DND-41 (cell line): ENCODE measurements at regions not wholly inside any gene's neighbourhood (a gene's known extent, or its start where the extent isn't known, plus 50 kb on each side); places are given as distances from the start of the nearest gene placed in this dataset.

Experiments
- ATAC-seq: fragments of 200-7000 bp; cut with Tn5 transposase; 3 replicates; pipeline ENCODE4 v1.9.1; 2021; ENCODE audit warnings: low read depth; ENCODE audit not compliant: insufficient read depth
- DNase-seq: peaks from one replicate; pipeline ENCODE4 v3.0.0-alpha.2; 2020
- H2AFZ ChIP-seq: 2 replicates; pipeline ENCODE4 v1.6.0; 2012; ENCODE audit warnings: low read depth, low read length
- H3K27ac ChIP-seq: 2 replicates; pipeline ENCODE4 v1.5.1; 2012; ENCODE audit warnings: low read length, inconsistent platforms
- H3K27me3 ChIP-seq: fragments of 200-600 bp; sonication (generic); 2 replicates; pipeline ENCODE4 v1.6.0; 2012; ENCODE audit warnings: low read length, mild to moderate bottlenecking, inconsistent platforms; ENCODE audit not compliant: insufficient read depth, poor library complexity
- H3K36me3 ChIP-seq: 2 replicates; pipeline ENCODE4 v1.5.1; 2012; ENCODE audit warnings: low read length, inconsistent platforms; ENCODE audit not compliant: insufficient read depth
- H3K4me1 ChIP-seq: 2 replicates; pipeline ENCODE4 v1.5.1; 2012; ENCODE audit warnings: mild to moderate bottlenecking, low read length; ENCODE audit not compliant: insufficient read depth
- H3K4me2 ChIP-seq: 2 replicates; pipeline ENCODE4 v1.6.0; 2012; ENCODE audit warnings: mild to moderate bottlenecking, moderate library complexity, low read length, inconsistent platforms; ENCODE audit not compliant: insufficient read depth
- H3K4me3 ChIP-seq, 2 experiments: fragments of 200-600 bp in 1 of 2; shearing (Covaris generic) in 1 of 2; 2 replicates each; pipeline ENCODE4 v1.5.1; 2012 to 2016; ENCODE audit warnings: inconsistent platforms in 2 of 2, low read length in 2 of 2, mild to moderate bottlenecking in 2 of 2, low read depth in 1 of 2, moderate library complexity in 1 of 2
- H3K79me2 ChIP-seq: 2 replicates; pipeline ENCODE4 v1.6.0; 2012; ENCODE audit warnings: low read length, inconsistent platforms; ENCODE audit not compliant: insufficient read depth
- H3K9ac ChIP-seq: 2 replicates; pipeline ENCODE4 v1.6.0; 2012; ENCODE audit warnings: low read depth, mild to moderate bottlenecking, inconsistent platforms, low read length, moderate library complexity
- H3K9me3 ChIP-seq: 2 replicates; pipeline ENCODE4 v1.5.1; 2012; ENCODE audit warnings: low read length, moderate library complexity, mild to moderate bottlenecking, inconsistent platforms; ENCODE audit not compliant: insufficient read depth, severe bottlenecking
- H4K20me1 ChIP-seq: 2 replicates; pipeline ENCODE4 v1.6.0; 2012; ENCODE audit warnings: low read length; ENCODE audit not compliant: insufficient read depth
- EZH2 ChIP-seq: IDR thresholded peaks from 3 replicates; pipeline ENCODE4 v1.6.1; 2012; ENCODE audit warnings: borderline replicate concordance, low read depth, mild to moderate bottlenecking, moderate library complexity, low read length, inconsistent platforms; ENCODE audit not compliant: severe bottlenecking
- TF ChIP-seq, protein P1 (sequence below): IDR thresholded peaks from 2 replicates; pipeline ENCODE4 v1.5.1; 2012; ENCODE audit warnings: borderline replicate concordance, low read length, moderate library complexity, mild to moderate bottlenecking; ENCODE audit not compliant: poor library complexity, severe bottlenecking; ENCODE audit errors: extremely low read depth

DNA sequence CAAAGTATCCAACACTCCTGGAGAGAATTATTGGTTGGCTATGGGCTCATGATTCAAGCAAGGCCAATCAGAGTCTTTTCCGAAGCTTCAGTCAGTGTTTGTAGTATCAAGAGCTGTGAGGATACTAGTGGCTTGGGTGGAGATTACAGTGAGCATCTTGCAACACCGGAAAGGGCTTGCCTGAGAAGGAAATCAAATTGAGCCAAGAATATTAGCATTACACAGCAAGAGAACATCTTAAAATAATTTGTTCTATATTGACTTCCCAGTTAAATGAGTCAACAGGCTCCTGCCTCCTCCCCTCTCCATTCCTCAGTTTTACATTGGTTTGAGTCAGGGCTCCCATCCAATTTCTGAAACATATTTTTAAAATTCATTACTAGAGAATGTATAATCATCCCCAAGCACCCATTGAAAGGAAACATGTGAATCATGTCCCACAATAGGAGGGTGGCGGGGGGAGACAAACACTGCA lies 127.4 kb downstream of the ELAPOR2 start:
- ATAC-seq (no peak), DNase-seq (no peak)
- peaks cover 2% of the 10 kb centered on the region for H3K27me3 ChIP-seq
- no peak overlapping the region for H3K4me3 ChIP-seq
- no peaks in the 10 kb centered on the region for H3K36me3 ChIP-seq
- H3K27ac ChIP-seq = no peak overlapping the region
- no peaks in the 10 kb centered on the region for H4K20me1 ChIP-seq
- H3K4me1 ChIP-seq = no peaks in the 10 kb centered on the region
- H3K4me2 ChIP-seq = no peak overlapping the region
- TF ChIP-seq EZH2 = no peak
- TF ChIP-seq, protein P1, sequence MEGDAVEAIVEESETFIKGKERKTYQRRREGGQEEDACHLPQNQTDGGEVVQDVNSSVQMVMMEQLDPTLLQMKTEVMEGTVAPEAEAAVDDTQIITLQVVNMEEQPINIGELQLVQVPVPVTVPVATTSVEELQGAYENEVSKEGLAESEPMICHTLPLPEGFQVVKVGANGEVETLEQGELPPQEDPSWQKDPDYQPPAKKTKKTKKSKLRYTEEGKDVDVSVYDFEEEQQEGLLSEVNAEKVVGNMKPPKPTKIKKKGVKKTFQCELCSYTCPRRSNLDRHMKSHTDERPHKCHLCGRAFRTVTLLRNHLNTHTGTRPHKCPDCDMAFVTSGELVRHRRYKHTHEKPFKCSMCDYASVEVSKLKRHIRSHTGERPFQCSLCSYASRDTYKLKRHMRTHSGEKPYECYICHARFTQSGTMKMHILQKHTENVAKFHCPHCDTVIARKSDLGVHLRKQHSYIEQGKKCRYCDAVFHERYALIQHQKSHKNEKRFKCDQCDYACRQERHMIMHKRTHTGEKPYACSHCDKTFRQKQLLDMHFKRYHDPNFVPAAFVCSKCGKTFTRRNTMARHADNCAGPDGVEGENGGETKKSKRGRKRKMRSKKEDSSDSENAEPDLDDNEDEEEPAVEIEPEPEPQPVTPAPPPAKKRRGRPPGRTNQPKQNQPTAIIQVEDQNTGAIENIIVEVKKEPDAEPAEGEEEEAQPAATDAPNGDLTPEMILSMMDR = no peak
- H3K9ac ChIP-seq = no peak overlapping the region
- H2AFZ ChIP-seq = no peak overlapping the region
- H3K9me3 ChIP-seq = no peaks in the 10 kb centered on the region
- H3K79me2 ChIP-seq = no peaks in the 10 kb centered on the region

GRCh38 chr7:86931439-86931838 lies 128.0 kb downstream of the ELAPOR2 start:
- H3K9ac ChIP-seq = no peak overlapping the region
- no peak for TF ChIP-seq EZH2
- TF ChIP-seq, protein P1 = no peak
- no peak overlapping the region for H3K27ac ChIP-seq
- H3K4me1 ChIP-seq = no peaks in the 10 kb centered on the region
- H3K9me3 ChIP-seq = no peaks in the 10 kb centered on the region
- H4K20me1 ChIP-seq = no peaks in the 10 kb centered on the region
- H3K4me2 ChIP-seq = no peak overlapping the region
- DNase-seq (no peak), ATAC-seq (no peak)
- peaks cover 5% of the 10 kb centered on the region for H3K27me3 ChIP-seq
- no peak overlapping the region for H2AFZ ChIP-seq
- H3K36me3 ChIP-seq = no peaks in the 10 kb centered on the region
- H3K4me3 ChIP-seq = no peak overlapping the region
- no peaks in the 10 kb centered on the region for H3K79me2 ChIP-seq

DNA sequence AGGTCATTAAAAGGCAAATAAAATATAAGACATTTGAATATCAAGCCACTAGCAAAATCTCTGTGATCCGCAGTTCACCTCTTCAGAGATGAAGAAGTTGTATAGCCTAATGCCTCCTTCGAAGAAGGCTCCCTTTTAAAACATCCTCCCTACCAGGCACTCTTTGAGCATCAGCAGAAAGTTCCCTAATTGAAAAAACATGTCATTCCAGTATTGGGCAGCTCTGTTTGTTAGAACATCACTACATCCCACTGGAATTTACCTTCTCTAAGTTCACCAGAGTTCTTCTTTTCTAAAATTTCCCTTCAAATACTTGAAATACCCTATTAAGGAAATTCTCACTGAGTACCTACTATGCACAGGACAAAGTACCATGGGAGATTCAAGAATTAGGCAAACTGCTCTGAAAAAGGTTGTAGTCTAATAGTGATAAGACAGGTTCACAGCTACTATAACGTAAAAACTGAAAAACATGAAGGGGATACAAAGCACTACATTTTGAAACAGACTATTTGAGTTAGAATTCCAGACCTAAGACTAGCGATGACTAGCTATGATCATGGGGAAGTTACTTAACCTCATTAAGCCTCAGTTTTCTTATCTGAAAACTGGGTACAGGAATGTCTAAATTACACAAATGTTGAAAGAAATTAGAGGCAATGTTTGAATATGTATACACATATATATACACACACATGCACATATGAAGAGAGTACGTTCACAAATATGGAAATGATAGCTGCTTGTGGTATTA lies 128.7 kb downstream of the ELAPOR2 start:
- Histone ChIP-seq H3K4me1 (no peaks in the 10 kb centered on the region), H3K27ac (no peak overlapping the region), H3K4me2 (no peak overlapping the region), H3K79me2 (no peaks in the 10 kb centered on the region), H3K9ac (no peak overlapping the region), H3K36me3 (no peaks in the 10 kb centered on the region), H2AFZ (no peak overlapping the region), H4K20me1 (no peaks in the 10 kb centered on the region), H3K9me3 (no peaks in the 10 kb centered on the region), H3K4me3 (no peak overlapping the region), H3K27me3 (peaks cover 5% of the 10 kb centered on the region)
- ATAC-seq (no peak), DNase-seq (no peak)
- TF ChIP-seq, protein P1 = no peak
- TF ChIP-seq EZH2 = no peak
